ENCODE measurements at regions not wholly inside any gene's neighbourhood (a gene's known extent, or its start where the extent isn't known, plus 50 kb on each side); places are given as distances from the start of the nearest gene placed in this dataset.

- no peak for DNase-seq
These were observed 558.3 kb downstream of the KCNJ3 start for GRCh38 chr2:155256803-155257202.

- DNase-seq, result no peak
These were observed 552.3 kb downstream of the KCNJ3 start for GRCh38 chr2:155250800-155251199.

- no peak for DNase-seq
These were observed 541.7 kb downstream of the KCNJ3 start for GRCh38 chr2:155240176-155240575.

GRCh38 chr2:155235710-155236109 lies 537.2 kb downstream of the KCNJ3 start:
- no peak for DNase-seq

GRCh38 chr2:155223781-155224406 lies 525.4 kb downstream of the KCNJ3 start:
- DNase-seq, result no peak

- DNase-seq, result no peak
These were observed 520.5 kb downstream of the KCNJ3 start for GRCh38 chr2:155218945-155219344.

- DNase-seq, result no peak
These were observed 519.9 kb downstream of the KCNJ3 start for GRCh38 chr2:155218292-155218924.

GRCh38 chr2:155215037-155215707 lies 516.7 kb downstream of the KCNJ3 start:
- no peak for DNase-seq

GRCh38 chr2:155209696-155210450 lies 511.4 kb downstream of the KCNJ3 start:
- DNase-seq, result no peak

GRCh38 chr2:155203178-155203577 lies 504.7 kb downstream of the KCNJ3 start:
- no peak for DNase-seq

- no peak for DNase-seq
These were observed 502.3 kb downstream of the KCNJ3 start for GRCh38 chr2:155200753-155201152.

GRCh38 chr2:155190342-155190741 lies 491.8 kb downstream of the KCNJ3 start:
- DNase-seq, result no peak

- DNase-seq, result no peak
These were observed 480.4 kb downstream of the KCNJ3 start for GRCh38 chr2:155178921-155179320.

- no peak for DNase-seq
These were observed 477.9 kb downstream of the KCNJ3 start for GRCh38 chr2:155176345-155176744.

GRCh38 chr2:155169317-155169716 lies 470.8 kb downstream of the KCNJ3 start:
- no peak for DNase-seq

- DNase-seq, result no peak
These were observed 464.0 kb downstream of the KCNJ3 start for GRCh38 chr2:155162494-155162893.

GRCh38 chr2:155161314-155161713 lies 462.8 kb downstream of the KCNJ3 start:
- DNase-seq, result no peak

- no peak for DNase-seq
These were observed 459.2 kb downstream of the KCNJ3 start for GRCh38 chr2:155157711-155158110.

GRCh38 chr2:155157065-155157464 lies 458.6 kb downstream of the KCNJ3 start:
- DNase-seq, result no peak

GRCh38 chr2:155151945-155152344 lies 453.4 kb downstream of the KCNJ3 start:
- DNase-seq, result no peak

GRCh38 chr2:155151472-155151871 lies 453.0 kb downstream of the KCNJ3 start:
- DNase-seq, result no peak

GRCh38 chr2:155145758-155146229 lies 447.3 kb downstream of the KCNJ3 start:
- DNase-seq, result no peak

- no peak for DNase-seq
These were observed 442.9 kb downstream of the KCNJ3 start for GRCh38 chr2:155141418-155141817.

All from stimulated activated CD4-positive, alpha-beta T cell treated with anti-CD3 and anti-CD28 coated beads, Interleukin-4, amount 100 ng/mL, for 1 hour (primary cell).